HG02798 (cell line): ENCODE measurements at regions not wholly inside any gene's neighbourhood (a gene's known extent, or its start where the extent isn't known, plus 50 kb on each side); places are given as distances from the start of the nearest gene placed in this dataset.

ENCODE experiments used
- ATAC-seq: cut with Tn5 transposase; IDR thresholded peaks from one replicate; pipeline ENCODE4 v1.9.1; 2021; ENCODE audit warnings: mild to moderate bottlenecking; ENCODE audit not compliant: unreplicated experiment, poor library complexity

- ATAC-seq, result no peak
Observed at GRCh38 chr14:99099051-99099787, 172.8 kb downstream of the BCL11B start.

- ATAC-seq, result no peak
Observed at GRCh38 chr14:99100497-99101270, 171.3 kb downstream of the BCL11B start.

- no peak for ATAC-seq
Observed at GRCh38 chr14:99101855-99102461, 170.0 kb downstream of the BCL11B start.

- no peak for ATAC-seq
Observed at GRCh38 chr14:99116741-99117295, 155.2 kb downstream of the BCL11B start.

- no peak for ATAC-seq
Observed at GRCh38 chr14:99117671-99118045, 154.3 kb downstream of the BCL11B start.

- no peak for ATAC-seq
Observed at GRCh38 chr14:99118046-99118721, 153.8 kb downstream of the BCL11B start.

GRCh38 chr14:99118946-99119345 lies 153.1 kb downstream of the BCL11B start:
- no peak for ATAC-seq
